GM21786 (cell line): ENCODE measurements at regions not wholly inside any gene's neighbourhood (a gene's known extent, or its start where the extent isn't known, plus 50 kb on each side); places are given as distances from the start of the nearest gene placed in this dataset.
A peak's percentile ranks its signal among the peaks of the same experiment; 100 is the strongest.
"Not testable (repeated sequence)": the region's sequence is repeated elsewhere in the genome, so short reads cannot be mapped to it uniquely, and the experiment has no call there.

Source experiments
- ATAC-seq: cut with Tn5 transposase; IDR thresholded peaks from one replicate; pipeline ENCODE4 v1.9.1; 2021; ENCODE audit not compliant: unreplicated experiment

- no peak for ATAC-seq
Measured at GRCh38 chr10:63901881-63902280, 380.7 kb downstream of the REEP3 start.

GRCh38 chr10:63910806-63911205 lies 389.6 kb downstream of the REEP3 start:
- ATAC-seq, result no peak

- ATAC-seq, result no peak
Measured at GRCh38 chr10:63915240-63915639, 394.0 kb downstream of the REEP3 start.

- no peak for ATAC-seq
Measured at GRCh38 chr10:63917363-63917762, 396.2 kb downstream of the REEP3 start.

- ATAC-seq, result no peak
Measured at GRCh38 chr10:63919575-63920279, 398.5 kb downstream of the REEP3 start.

GRCh38 chr10:63920926-63921325 lies 399.7 kb downstream of the REEP3 start:
- no peak for ATAC-seq

GRCh38 chr10:63921908-63922467 lies 400.8 kb downstream of the REEP3 start:
- no peak for ATAC-seq

GRCh38 chr10:63922468-63923284 lies 401.5 kb downstream of the REEP3 start:
- no peak for ATAC-seq

- ATAC-seq, result no peak
Measured at GRCh38 chr10:63929831-63930467, 408.7 kb downstream of the REEP3 start.

- ATAC-seq, result no peak
Measured at GRCh38 chr10:63930584-63930983, 409.4 kb downstream of the REEP3 start.

- no peak for ATAC-seq
Measured at GRCh38 chr10:63935705-63936104, 414.5 kb downstream of the REEP3 start.

- ATAC-seq, result no peak
Measured at GRCh38 chr10:63940277-63940922, 419.2 kb downstream of the REEP3 start.

GRCh38 chr10:63964406-63964805 lies 443.2 kb downstream of the REEP3 start:
- ATAC-seq, result no peak

- no peak for ATAC-seq
Measured at GRCh38 chr10:63965846-63966245, 444.6 kb downstream of the REEP3 start.

GRCh38 chr10:63972949-63973827 lies 452.0 kb downstream of the REEP3 start:
- ATAC-seq, result no peak

GRCh38 chr10:63976538-63976937 lies 455.3 kb downstream of the REEP3 start:
- ATAC-seq, result peak; percentile 87

GRCh38 chr10:63977329-63977923 lies 456.2 kb downstream of the REEP3 start:
- ATAC-seq, result no peak

GRCh38 chr10:63980870-63981269 lies 459.7 kb downstream of the REEP3 start:
- ATAC-seq, result not testable (repeated sequence)

- not testable (repeated sequence) for ATAC-seq
Measured at GRCh38 chr10:63984061-63984460, 462.9 kb downstream of the REEP3 start.

GRCh38 chr10:63986536-63986935 lies 465.3 kb downstream of the REEP3 start:
- ATAC-seq, result no peak
